HEK293T (cell line): ENCODE measurements at regions not wholly inside any gene's neighbourhood (a gene's known extent, or its start where the extent isn't known, plus 50 kb on each side); places are given as distances from the start of the nearest gene placed in this dataset.

Experiments used
- ARNT ChIP-seq: fragments of 450-650 bp; IDR thresholded peaks from 2 replicates; pipeline ENCODE4 v1.6.1; 2017; ENCODE audit warnings: mild to moderate bottlenecking
- ELF4 ChIP-seq: fragments of 450-650 bp; IDR thresholded peaks from 2 replicates; pipeline ENCODE4 v1.6.1; 2017; ENCODE audit warnings: antibody characterized with exemption
- FOXA1 ChIP-seq: fragments of 450-650 bp; IDR thresholded peaks from 2 replicates; pipeline ENCODE4 v1.6.1; 2016; ENCODE audit warnings: mild to moderate bottlenecking
- FOXK2 ChIP-seq: fragments of 450-650 bp; IDR thresholded peaks from 2 replicates; pipeline ENCODE4 v1.6.1; 2016; ENCODE audit warnings: mild to moderate bottlenecking
- FOXM1 ChIP-seq: fragments of 450-650 bp; IDR thresholded peaks from 2 replicates; pipeline ENCODE4 v1.6.1; 2017; ENCODE audit warnings: mild to moderate bottlenecking, borderline replicate concordance
- HDGF ChIP-seq: fragments of 450-650 bp; IDR thresholded peaks from 2 replicates; pipeline ENCODE4 v1.6.1; 2017; ENCODE audit warnings: antibody characterized with exemption, borderline replicate concordance
- L3MBTL2 ChIP-seq: fragments of 450-650 bp; conservative IDR thresholded peaks from 2 replicates; pipeline ENCODE4 v1.6.1; 2016; ENCODE audit warnings: mild to moderate bottlenecking
- LEF1 ChIP-seq: fragments of 450-650 bp; IDR thresholded peaks from 2 replicates; pipeline ENCODE4 v1.6.1; 2017; ENCODE audit warnings: mild to moderate bottlenecking, borderline replicate concordance
- NFRKB ChIP-seq: fragments of 450-650 bp; IDR thresholded peaks from 2 replicates; pipeline ENCODE4 v1.6.1; 2016; ENCODE audit warnings: mild to moderate bottlenecking, moderate library complexity
- PKNOX1 ChIP-seq: fragments of 450-650 bp; IDR thresholded peaks from 2 replicates; pipeline ENCODE4 v1.6.1; 2016
- SP1 ChIP-seq: fragments of 450-650 bp; IDR thresholded peaks from 2 replicates; pipeline ENCODE4 v1.6.1; 2017
- SUZ12 ChIP-seq: fragments of 450-650 bp; IDR thresholded peaks from 2 replicates; pipeline ENCODE4 v1.6.1; 2016; ENCODE audit warnings: mild to moderate bottlenecking
- TARDBP ChIP-seq: fragments of 450-650 bp; IDR thresholded peaks from 2 replicates; pipeline ENCODE4 v1.6.1; 2016
- ZNF384 ChIP-seq: fragments of 450-650 bp; IDR thresholded peaks from 2 replicates; pipeline ENCODE4 v1.6.1; 2016

- TF ChIP-seq TARDBP (no peak), LEF1 (no peak), PKNOX1 (no peak), FOXM1 (no peak), NFRKB (no peak), ARNT (no peak), L3MBTL2 (no peak), SP1 (no peak), SUZ12 (no peak), ELF4 (no peak), FOXK2 (no peak), FOXA1 (no peak), HDGF (no peak), ZNF384 (no peak)
These were observed 109.3 kb upstream of the MYCN start for GRCh38 chr2:15830937-15831549.
